NB4 (cell line): ENCODE measurements at regions not wholly inside any gene's neighbourhood (a gene's known extent, or its start where the extent isn't known, plus 50 kb on each side); places are given as distances from the start of the nearest gene placed in this dataset.

ENCODE experiments used
- CTCF ChIP-seq: IDR thresholded peaks from one replicate; pipeline ENCODE4 v1.5.1; 2012; ENCODE audit warnings: low read depth, low read length
- MYC ChIP-seq: IDR thresholded peaks from 2 replicates; pipeline ENCODE4 v1.6.1; 2011; ENCODE audit warnings: low read depth, low read length
- POLR2A ChIP-seq: IDR thresholded peaks from 2 replicates; pipeline ENCODE4 v1.6.1; 2011; ENCODE audit warnings: mild to moderate bottlenecking; ENCODE audit not compliant: insufficient read length; ENCODE audit errors: extremely low read depth

GRCh38 chr13:24613128-24613527 lies 67.1 kb upstream of the ATP12A start:
- TF ChIP-seq CTCF (no peak), POLR2A (no peak), MYC (no peak)
